ENCODE measurements at regions not wholly inside any gene's neighbourhood (a gene's known extent, or its start where the extent isn't known, plus 50 kb on each side); places are given as distances from the start of the nearest gene placed in this dataset.
"Not testable (repeated sequence)": the region's sequence is repeated elsewhere in the genome, so short reads cannot be mapped to it uniquely, and the experiment has no call there.

DNA sequence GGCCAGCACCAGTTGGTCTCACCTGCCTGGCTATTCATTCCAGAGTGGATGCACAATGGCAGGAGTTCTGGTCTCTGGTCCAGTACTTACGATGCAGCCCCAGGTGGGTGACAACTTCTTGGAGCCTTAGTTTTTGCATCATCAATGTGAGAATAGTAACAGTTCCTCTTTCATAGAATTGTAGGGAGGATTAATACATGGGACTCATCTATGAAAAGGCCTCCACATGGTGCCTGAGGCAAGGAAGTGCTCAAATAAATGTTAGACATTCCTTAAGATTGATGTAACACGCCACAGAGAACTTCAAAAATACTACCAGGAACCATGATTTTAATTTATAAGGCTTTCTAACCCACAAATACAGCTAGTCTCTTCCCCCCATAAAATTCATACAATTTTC, 120.1 kb upstream of the CHST15 start:
- no peak for DNase-seq (ENCODE audit: low read depth)

- DNase-seq (ENCODE audit: low read depth): no peak
Observed at GRCh38 chr10:124212702-124213101, 119.3 kb upstream of the CHST15 start.

- DNase-seq (ENCODE audit: low read depth): no peak
Observed at GRCh38 chr10:124211921-124212320, 118.5 kb upstream of the CHST15 start.

DNA sequence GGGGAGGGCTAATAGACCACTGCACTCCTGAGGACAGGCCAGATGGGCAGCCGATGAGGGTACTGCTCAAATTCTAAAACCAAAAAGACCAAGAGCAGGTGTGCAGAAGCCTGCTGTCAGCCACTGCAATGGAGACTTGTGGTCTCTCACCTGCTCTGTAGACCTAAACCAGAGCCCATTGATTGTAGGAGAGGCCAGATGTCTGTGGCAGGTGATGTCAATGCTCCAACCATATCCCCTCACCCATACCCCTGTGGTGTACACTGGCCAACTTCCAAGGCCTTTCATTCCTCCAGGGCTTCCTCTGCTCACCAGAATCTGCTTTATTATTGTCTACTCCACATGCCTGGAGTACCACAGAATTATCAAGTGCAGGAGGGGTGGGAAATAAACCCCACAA, 116.9 kb upstream of the CHST15 start:
- DNase-seq (ENCODE audit: low read depth): no peak

DNA sequence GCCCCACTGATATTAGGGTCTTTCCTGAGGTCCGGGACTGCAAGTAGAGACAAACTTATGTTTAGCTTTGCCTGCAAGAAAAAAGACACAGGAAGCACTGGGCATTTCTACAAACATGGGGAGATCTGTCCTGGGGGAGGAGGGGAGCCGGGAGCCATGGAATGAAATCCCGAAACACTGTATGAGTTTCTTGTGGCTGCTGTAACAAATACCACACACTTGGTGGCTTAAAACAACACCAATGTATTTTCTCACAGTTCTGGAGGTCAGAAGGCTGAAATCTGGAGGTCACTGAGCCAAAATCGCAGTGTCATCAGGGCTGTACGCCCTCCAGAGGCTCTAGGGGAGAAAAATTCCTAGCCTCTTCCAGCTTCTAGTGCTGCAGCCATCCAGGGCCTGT, 114.0 kb upstream of the CHST15 start:
- DNase-seq (ENCODE audit: low read depth): no peak

GRCh38 chr10:124206616-124207015, 113.2 kb upstream of the CHST15 start:
- DNase-seq (ENCODE audit: low read depth): no peak

DNA sequence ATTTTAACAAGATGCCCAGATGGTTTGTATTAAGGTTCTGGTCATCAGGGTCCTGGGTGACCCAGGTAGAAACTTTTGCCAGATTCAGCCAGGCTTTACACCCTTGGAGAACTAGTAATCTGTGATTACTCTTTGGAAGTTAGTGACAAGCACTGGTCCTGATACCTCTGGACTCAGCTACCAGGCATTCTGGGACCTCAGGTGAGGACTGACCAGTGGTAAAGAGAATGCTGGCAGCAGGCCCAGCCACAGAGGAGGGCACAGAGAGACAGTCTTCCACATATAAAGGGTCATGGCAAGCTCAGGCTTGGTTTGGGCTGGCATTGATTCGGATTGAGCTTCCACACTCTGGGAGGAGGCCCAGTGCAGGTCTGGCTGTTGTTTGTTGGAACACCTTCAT, 112.0 kb upstream of the CHST15 start:
- DNase-seq (ENCODE audit: low read depth): no peak

DNA sequence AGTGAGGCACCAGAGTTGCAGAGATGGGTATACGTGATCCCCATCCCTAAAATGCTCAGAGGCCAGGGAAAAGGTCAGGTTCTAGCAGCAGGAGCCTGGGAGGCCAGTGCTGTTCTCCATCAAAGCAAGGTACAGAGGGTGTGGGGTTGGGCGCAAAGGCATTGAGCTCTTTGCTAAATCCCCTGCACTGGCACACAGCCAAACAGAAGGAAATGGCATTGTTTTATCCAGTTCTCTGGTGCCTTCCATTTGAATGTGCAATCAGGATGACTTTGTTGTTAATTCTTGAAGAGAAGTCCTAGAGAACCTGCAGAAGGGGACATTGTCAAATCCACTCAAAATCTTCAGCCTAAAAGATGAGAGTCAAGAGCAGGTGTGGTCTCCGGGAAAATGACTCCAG, 111.3 kb upstream of the CHST15 start:
- DNase-seq (ENCODE audit: low read depth): no peak

DNA sequence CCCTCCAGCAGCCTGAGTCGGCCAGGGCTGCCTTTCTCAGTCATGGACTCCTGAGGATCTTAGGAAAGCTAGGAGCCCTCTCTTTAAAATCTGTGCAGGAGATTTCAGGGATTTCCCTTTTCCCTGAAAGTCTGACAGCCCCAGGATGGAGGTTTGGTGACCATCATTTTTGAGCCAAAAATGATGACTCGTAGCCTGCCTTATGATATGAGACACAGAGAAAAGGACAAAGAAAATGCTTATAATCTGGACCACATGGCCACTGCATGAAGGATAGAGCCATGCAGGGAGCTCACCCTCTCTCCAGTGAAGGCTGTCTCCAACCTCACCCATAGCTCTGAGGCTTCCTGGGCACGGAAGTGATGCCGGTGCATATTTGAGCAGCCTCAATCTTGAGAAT, 106.6 kb upstream of the CHST15 start:
- no peak for DNase-seq (ENCODE audit: low read depth)

DNA sequence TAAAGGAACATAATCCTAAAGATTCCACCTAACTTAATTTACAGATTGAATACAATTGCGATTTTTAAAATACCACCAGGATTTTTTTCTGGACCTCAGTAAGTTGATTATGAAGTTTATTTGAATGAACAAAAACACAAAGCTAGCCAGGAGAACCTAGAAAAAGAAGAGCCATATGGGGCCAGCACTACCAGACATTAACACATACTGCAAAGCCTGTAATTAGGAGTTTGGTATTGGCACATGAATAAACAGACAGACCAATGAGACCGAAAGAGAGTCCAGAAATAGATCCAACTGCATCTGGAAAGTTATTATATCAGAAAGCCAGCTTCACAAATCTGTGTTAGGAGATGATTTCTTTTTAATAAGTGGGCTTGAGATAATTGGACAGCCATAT, 105.5 kb upstream of the CHST15 start:
- no peak for DNase-seq (ENCODE audit: low read depth)

DNA sequence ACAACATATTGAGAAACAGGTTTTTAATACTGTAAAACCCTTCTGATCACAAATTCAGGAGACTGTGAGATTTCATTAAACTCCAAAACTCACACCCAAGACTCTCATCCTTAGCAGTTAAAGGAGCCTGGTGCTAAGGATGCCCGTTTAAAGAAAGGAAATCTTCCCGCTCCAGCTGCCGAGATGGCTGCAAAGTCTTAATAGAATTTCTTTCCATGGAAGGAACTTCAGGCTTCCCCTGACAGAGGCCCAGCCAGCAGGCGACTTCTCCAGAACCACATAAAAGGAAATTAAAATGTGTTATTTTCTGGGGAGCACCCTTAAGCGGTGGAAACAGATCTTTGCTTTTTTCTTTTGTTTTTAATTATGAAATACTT, 104.7 kb upstream of the CHST15 start:
- DNase-seq (ENCODE audit: low read depth): no peak

GRCh38 chr10:124197371-124198124, 104.2 kb upstream of the CHST15 start:
- no peak for DNase-seq (ENCODE audit: low read depth)

DNA sequence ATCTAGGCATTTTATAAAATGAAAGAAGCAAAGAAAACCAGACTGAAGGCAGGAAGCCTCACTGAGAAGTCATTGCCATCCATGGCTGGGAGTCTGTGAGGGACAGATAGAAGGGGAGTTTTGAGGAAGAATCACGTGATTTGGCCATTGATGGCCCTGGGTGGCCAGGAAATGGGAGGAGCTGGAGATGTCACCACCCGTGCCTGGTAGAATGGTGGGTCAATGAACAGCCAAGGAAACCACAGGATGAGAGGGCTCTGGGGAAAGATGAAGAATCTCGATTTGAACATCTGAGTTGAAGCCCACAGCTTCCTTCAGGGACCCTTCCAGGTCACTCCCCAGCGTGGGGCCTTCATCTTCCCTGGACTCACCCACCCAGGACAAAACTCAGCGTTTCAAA, 103.3 kb upstream of the CHST15 start:
- DNase-seq (ENCODE audit: low read depth): no peak

- DNase-seq (ENCODE audit: low read depth): no peak
Observed at GRCh38 chr10:124194199-124194824, 100.9 kb upstream of the CHST15 start.

GRCh38 chr10:124193309-124193696, 99.9 kb upstream of the CHST15 start:
- no peak for DNase-seq (ENCODE audit: low read depth)

GRCh38 chr10:124192664-124193308, 99.4 kb upstream of the CHST15 start:
- not testable (repeated sequence) for DNase-seq (ENCODE audit: low read depth)

GRCh38 chr10:124190476-124190875, 97.1 kb upstream of the CHST15 start:
- not testable (repeated sequence) for DNase-seq (ENCODE audit: low read depth)

GRCh38 chr10:124186956-124187355, 93.6 kb upstream of the CHST15 start:
- no peak for DNase-seq (ENCODE audit: low read depth)

GRCh38 chr10:124185084-124185483, 91.7 kb upstream of the CHST15 start:
- no peak for DNase-seq (ENCODE audit: low read depth)

GRCh38 chr10:124184208-124184830, 90.9 kb upstream of the CHST15 start:
- no peak for DNase-seq (ENCODE audit: low read depth)

DNA sequence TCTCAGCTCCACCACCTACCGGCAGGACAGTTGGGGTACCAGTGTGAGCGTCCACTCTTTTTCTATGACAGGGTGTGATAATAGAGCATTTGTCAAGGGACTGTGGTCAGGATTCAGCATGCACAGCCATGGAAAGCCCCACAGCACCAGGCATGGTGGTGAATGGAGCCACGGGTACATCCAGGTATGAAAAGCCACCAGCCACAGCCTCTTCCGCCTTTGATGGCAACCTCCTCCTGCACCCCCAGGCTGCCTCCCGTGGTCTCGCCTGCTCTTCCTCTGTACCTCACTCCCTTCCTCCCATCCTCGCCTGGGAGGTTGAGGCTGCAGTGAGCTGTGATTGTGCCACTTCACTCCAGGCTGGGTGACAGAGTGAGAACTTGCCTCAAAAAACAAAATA, 90.2 kb upstream of the CHST15 start:
- DNase-seq (ENCODE audit: low read depth): no peak

DNA sequence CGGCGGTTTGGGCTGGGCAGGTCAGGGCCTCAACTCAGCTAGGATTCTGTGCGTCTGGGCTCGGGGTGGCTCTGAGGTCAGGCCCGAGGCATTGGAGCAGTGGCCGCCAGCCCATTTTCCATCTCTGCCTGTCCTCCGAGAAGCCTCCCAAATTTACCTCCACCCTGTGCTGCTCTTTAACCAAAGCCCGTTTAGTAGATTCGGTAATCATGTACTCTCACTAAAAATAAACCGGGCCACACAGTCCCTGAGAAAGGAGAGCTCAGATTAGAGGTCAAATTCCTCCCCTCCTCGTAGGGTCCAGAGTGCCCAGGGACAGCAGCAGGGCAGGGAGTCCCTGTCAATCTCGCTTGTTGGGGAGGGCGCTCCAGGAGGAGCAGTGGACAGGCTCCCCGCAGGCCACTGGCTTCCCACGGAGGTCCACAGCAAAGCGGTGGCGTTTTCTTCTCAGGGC, 88.7 kb upstream of the CHST15 start:
- DNase-seq (ENCODE audit: low read depth): no peak

DNA sequence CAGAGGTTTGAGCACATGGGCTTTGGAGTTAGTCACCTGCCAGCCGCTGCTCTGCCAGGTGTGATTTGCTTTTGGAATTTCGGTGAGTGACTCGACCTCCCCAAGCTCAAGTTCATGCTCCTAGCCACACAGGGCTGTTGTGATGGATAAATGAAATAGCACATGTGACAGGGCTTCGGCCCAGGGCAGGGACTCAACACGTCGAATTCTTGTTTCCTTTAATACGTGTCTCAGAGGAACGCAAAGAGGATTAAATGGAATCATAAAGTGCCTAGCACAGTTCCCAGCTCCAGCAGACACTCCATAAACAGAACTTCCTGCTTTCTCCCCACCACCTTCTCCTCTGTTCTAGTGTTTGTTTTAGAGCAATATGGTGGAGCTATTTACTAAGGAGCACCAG, 88.3 kb upstream of the CHST15 start:
- no peak for DNase-seq (ENCODE audit: low read depth)

Data from T-helper 22 cell (primary cell).